Keratinocyte (primary cell): ENCODE measurements at regions not wholly inside any gene's neighbourhood (a gene's known extent, or its start where the extent isn't known, plus 50 kb on each side); places are given as distances from the start of the nearest gene placed in this dataset.

Experiments used
- EZH2 ChIP-seq: IDR thresholded peaks from one replicate; pipeline ENCODE4 v1.6.1; 2012; ENCODE audit warnings: inconsistent platforms, mild to moderate bottlenecking, low read length, moderate library complexity
- TF ChIP-seq, protein P1 (sequence below), 3 experiments: IDR thresholded peaks in 1 of 3; conservative IDR thresholded peaks in 1 of 3; optimal IDR thresholded peaks in 1 of 3; 2 replicates in 2 of 3; 3 replicates in 1 of 3; pipeline versions ENCODE3 to v1.5.1; 2011; ENCODE audit warnings: low read length in 3 of 3, mild to moderate bottlenecking in 3 of 3, moderate library complexity in 2 of 3, control low read depth in 1 of 3, inconsistent platforms in 1 of 3; ENCODE audit not compliant: insufficient read depth in 2 of 3; ENCODE audit errors: extremely low read depth in 1 of 3

DNA sequence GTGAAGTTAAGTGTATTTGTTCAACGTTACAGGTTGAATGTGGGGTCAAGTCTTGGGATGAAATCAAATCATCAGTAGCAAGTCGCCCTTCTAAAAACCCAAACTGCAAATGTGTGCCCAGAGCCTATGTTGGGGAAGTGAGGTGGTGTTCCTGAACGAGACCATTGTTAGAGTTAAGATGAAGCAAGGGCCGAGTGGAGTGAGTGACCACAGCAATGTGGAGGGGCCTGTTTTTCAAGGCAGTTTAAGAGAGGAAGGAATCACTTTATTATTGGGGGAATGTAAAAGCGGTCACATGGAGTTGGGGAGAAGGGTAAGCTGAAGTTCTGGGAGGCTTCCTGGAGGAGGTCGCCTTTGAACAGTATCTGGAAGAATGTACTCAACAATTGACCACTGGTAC, 68.5 kb downstream of the MYCN start:
- TF ChIP-seq, protein P1, sequence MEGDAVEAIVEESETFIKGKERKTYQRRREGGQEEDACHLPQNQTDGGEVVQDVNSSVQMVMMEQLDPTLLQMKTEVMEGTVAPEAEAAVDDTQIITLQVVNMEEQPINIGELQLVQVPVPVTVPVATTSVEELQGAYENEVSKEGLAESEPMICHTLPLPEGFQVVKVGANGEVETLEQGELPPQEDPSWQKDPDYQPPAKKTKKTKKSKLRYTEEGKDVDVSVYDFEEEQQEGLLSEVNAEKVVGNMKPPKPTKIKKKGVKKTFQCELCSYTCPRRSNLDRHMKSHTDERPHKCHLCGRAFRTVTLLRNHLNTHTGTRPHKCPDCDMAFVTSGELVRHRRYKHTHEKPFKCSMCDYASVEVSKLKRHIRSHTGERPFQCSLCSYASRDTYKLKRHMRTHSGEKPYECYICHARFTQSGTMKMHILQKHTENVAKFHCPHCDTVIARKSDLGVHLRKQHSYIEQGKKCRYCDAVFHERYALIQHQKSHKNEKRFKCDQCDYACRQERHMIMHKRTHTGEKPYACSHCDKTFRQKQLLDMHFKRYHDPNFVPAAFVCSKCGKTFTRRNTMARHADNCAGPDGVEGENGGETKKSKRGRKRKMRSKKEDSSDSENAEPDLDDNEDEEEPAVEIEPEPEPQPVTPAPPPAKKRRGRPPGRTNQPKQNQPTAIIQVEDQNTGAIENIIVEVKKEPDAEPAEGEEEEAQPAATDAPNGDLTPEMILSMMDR (optimal IDR thresholded peaks at IDR 0.05 in 1 of 3, IDR thresholded peaks at IDR 0.05 in 1 of 3, conservative IDR thresholded peaks at IDR 0.05 in 1 of 3; ENCODE audit: extremely low read depth in 1 of 3, insufficient read depth in 2 of 3, low read length in 3 of 3) = no peak
- TF ChIP-seq EZH2 = no peak
